H9 (cell line): ENCODE measurements at regions not wholly inside any gene's neighbourhood (a gene's known extent, or its start where the extent isn't known, plus 50 kb on each side); places are given as distances from the start of the nearest gene placed in this dataset.

Experiments used
- DNase-seq: peaks from one replicate; pipeline ENCODE4 v3.0.0-alpha.2; 2017
- H2AFZ ChIP-seq: one replicate; pipeline ENCODE4 v1.6.1; 2013; ENCODE audit warnings: mild to moderate bottlenecking, low read length, control low read depth, moderate library complexity
- H2AK5ac ChIP-seq: 2 replicates; pipeline ENCODE4 v1.6.1; 2013; ENCODE audit warnings: low read length, control low read depth, mixed read lengths; ENCODE audit not compliant: insufficient read length
- H2BK120ac ChIP-seq: one replicate; pipeline ENCODE4 v1.6.1; 2013; ENCODE audit warnings: low read depth, mild to moderate bottlenecking, low read length, control low read depth, inconsistent platforms; ENCODE audit not compliant: poor library complexity, severe bottlenecking
- H2BK12ac ChIP-seq: 2 replicates; pipeline ENCODE4 v1.6.1; 2013; ENCODE audit warnings: low read length, control low read depth, mixed read lengths, low read depth; ENCODE audit not compliant: insufficient read length
- H2BK15ac ChIP-seq: 2 replicates; pipeline ENCODE4 v1.6.1; 2013; ENCODE audit warnings: low read depth, low read length, control low read depth
- H2BK20ac ChIP-seq: one replicate; pipeline ENCODE4 v1.6.1; 2013; ENCODE audit warnings: low read depth, mild to moderate bottlenecking, low read length, control low read depth, inconsistent platforms; ENCODE audit not compliant: poor library complexity, severe bottlenecking
- H2BK5ac ChIP-seq: 2 replicates; pipeline ENCODE4 v1.6.1; 2013; ENCODE audit warnings: low read length, control low read depth, mixed read lengths; ENCODE audit not compliant: insufficient read length
- H3K14ac ChIP-seq: 2 replicates; pipeline ENCODE4 v1.6.1; 2013; ENCODE audit warnings: low read length, control low read depth; ENCODE audit not compliant: insufficient read depth
- H3K18ac ChIP-seq: 2 replicates; pipeline ENCODE4 v1.6.1; 2013; ENCODE audit warnings: low read depth, mild to moderate bottlenecking, mixed read lengths, low read length, control low read depth; ENCODE audit not compliant: insufficient read length
- H3K23ac ChIP-seq: 2 replicates; pipeline ENCODE4 v1.6.1; 2013; ENCODE audit warnings: low read length, control low read depth, mixed read lengths, low read depth; ENCODE audit not compliant: insufficient read length
- H3K23me2 ChIP-seq: 2 replicates; pipeline ENCODE4 v1.6.1; 2013; ENCODE audit warnings: low read depth, mild to moderate bottlenecking, mixed read lengths, low read length, control low read depth; ENCODE audit not compliant: insufficient read length, poor library complexity, severe bottlenecking
- H3K27ac ChIP-seq: 2 replicates; pipeline ENCODE4 v1.5.1; 2013; ENCODE audit warnings: low read length, control low read depth, mixed read lengths, low read depth; ENCODE audit not compliant: insufficient read length
- H3K27me3 ChIP-seq: 2 replicates; pipeline ENCODE4 v1.6.1; 2013; ENCODE audit warnings: low read length, control low read depth, inconsistent platforms; ENCODE audit not compliant: insufficient read depth
- H3K4ac ChIP-seq: 2 replicates; pipeline ENCODE4 v1.6.1; 2013; ENCODE audit warnings: low read depth, mild to moderate bottlenecking, control low read depth, inconsistent platforms, low read length, moderate library complexity
- H3K4me1 ChIP-seq: 2 replicates; pipeline ENCODE4 v1.6.1; 2013; ENCODE audit warnings: low read length, control low read depth, inconsistent platforms; ENCODE audit not compliant: insufficient read depth
- H3K4me2 ChIP-seq: 2 replicates; pipeline ENCODE4 v1.6.1; 2013; ENCODE audit warnings: low read length, control low read depth, mixed read lengths; ENCODE audit not compliant: insufficient read length, insufficient read depth
- H3K56ac ChIP-seq: 2 replicates; pipeline ENCODE4 v1.6.1; 2013; ENCODE audit warnings: low read depth, mild to moderate bottlenecking, mixed read lengths, low read length, control low read depth; ENCODE audit not compliant: insufficient read length
- H3K79me1 ChIP-seq: 2 replicates; pipeline ENCODE4 v1.6.1; 2013; ENCODE audit warnings: low read depth, mild to moderate bottlenecking, moderate library complexity, low read length, control low read depth, inconsistent platforms; ENCODE audit not compliant: insufficient read depth, poor library complexity, severe bottlenecking
- H3K79me2 ChIP-seq: 2 replicates; pipeline ENCODE4 v1.6.1; 2013; ENCODE audit warnings: low read length, control low read depth, inconsistent platforms; ENCODE audit not compliant: insufficient read depth
- H3K9ac ChIP-seq: 2 replicates; pipeline ENCODE4 v1.6.1; 2013; ENCODE audit warnings: low read length, control low read depth, mixed read lengths; ENCODE audit not compliant: insufficient read length; ENCODE audit errors: extremely low read depth
- H3K9me3 ChIP-seq: one replicate; pipeline ENCODE4 v1.6.1; 2013; ENCODE audit warnings: low read depth, low read length, inconsistent platforms; ENCODE audit not compliant: control insufficient read depth
- H3T11ph ChIP-seq: one replicate; pipeline ENCODE4 v1.6.1; 2013; ENCODE audit warnings: mild to moderate bottlenecking, low read length, control low read depth, inconsistent platforms
- H4K20me1 ChIP-seq: one replicate; pipeline ENCODE4 v1.6.1; 2013; ENCODE audit not compliant: control insufficient read depth, insufficient read length, insufficient read depth
- H4K5ac ChIP-seq: 2 replicates; pipeline ENCODE4 v1.6.1; 2013; ENCODE audit warnings: low read depth, mild to moderate bottlenecking, mixed read lengths, low read length, control low read depth; ENCODE audit not compliant: insufficient read length
- H4K8ac ChIP-seq: replicated peaks from 2 replicates; pipeline ENCODE4 v1.6.1; 2013; ENCODE audit warnings: low read length, control low read depth, mixed read lengths, low read depth; ENCODE audit not compliant: insufficient read length
- H4K91ac ChIP-seq: 2 replicates; pipeline ENCODE4 v1.6.1; 2013; ENCODE audit warnings: low read depth, mild to moderate bottlenecking, moderate library complexity, mixed read lengths, low read length, control low read depth; ENCODE audit not compliant: insufficient read length
- H3K27ac Mint-ChIP-seq, 3 experiments: 2 replicates in 2 of 3; 3 replicates in 1 of 3; pipeline ENCODE4 v1.8.0; 2020 to 2021; ENCODE audit warnings: mixed read lengths in 3 of 3, mild to moderate bottlenecking in 1 of 3, moderate library complexity in 1 of 3
- H3K27me3 Mint-ChIP-seq: 2 replicates; pipeline ENCODE4 v1.8.0; 2021; ENCODE audit warnings: low read depth, mild to moderate bottlenecking, moderate library complexity, mixed read lengths
- H3K36me3 Mint-ChIP-seq, 3 experiments: 2 replicates in 2 of 3; 3 replicates in 1 of 3; pipeline ENCODE4 v1.8.0; 2020 to 2021; ENCODE audit warnings: low read depth in 3 of 3, mixed read lengths in 3 of 3; ENCODE audit not compliant: insufficient read depth in 1 of 3
- H3K4me1 Mint-ChIP-seq, 2 experiments: 2 replicates each; pipeline ENCODE4 v1.8.0; 2020; ENCODE audit warnings: mixed read lengths in 2 of 2
- H3K4me3 Mint-ChIP-seq, 2 experiments: 2 replicates in 1 of 2; 3 replicates in 1 of 2; pipeline ENCODE4 v1.8.0; 2020 to 2021; ENCODE audit warnings: mild to moderate bottlenecking in 2 of 2, mixed read lengths in 2 of 2, moderate library complexity in 1 of 2
- H3K9me3 Mint-ChIP-seq, 2 experiments: 2 replicates in 1 of 2; 3 replicates in 1 of 2; pipeline ENCODE4 v1.8.0; 2020; ENCODE audit warnings: mild to moderate bottlenecking in 2 of 2, mixed read lengths in 2 of 2, moderate library complexity in 1 of 2
- WGBS: extraction: QIAGEN DNeasy Blood & Tissue Kit; methylation state at CpG from one replicate; pipeline ENCODE4 v1.1.7; 2013; ENCODE audit warnings: missing lambda C conversion rate, low lambda C conversion rate, mixed read lengths; ENCODE audit not compliant: insufficient read length; ENCODE audit errors: extremely low coverage; 5-methylcytosine and 5-hydroxymethylcytosine counted together
- TF ChIP-seq, protein P1 (sequence below): fragments of 200-600 bp; sonication (generic); conservative IDR thresholded peaks from 3 replicates; pipeline ENCODE4 v1.8.0; 2021; ENCODE audit warnings: antibody characterized with exemption, mild to moderate bottlenecking

- H3T11ph ChIP-seq = no peak overlapping the region
- H2BK5ac ChIP-seq = no peak overlapping the region
- no peak overlapping the region for H3K56ac ChIP-seq
- peaks cover 6 to 11% of the 10 kb centered on the region in 2 experiments; a peak in 2 of 4 replicates for H3K4me1 Mint-ChIP-seq
- H2BK120ac ChIP-seq = no peak overlapping the region
- H3K23ac ChIP-seq = no peak overlapping the region
- H3K14ac ChIP-seq = peak overlapping the region; percentile 28; the same call in 1 of the 2 replicates
- H2BK20ac ChIP-seq = no peak overlapping the region
- H3K27ac Mint-ChIP-seq = no peak overlapping the region
- no peak overlapping the region for H3K9ac ChIP-seq
- H3K36me3 Mint-ChIP-seq = no peaks in the 10 kb centered on the region
- no peak overlapping the region for H3K4ac ChIP-seq
- H3K23me2 ChIP-seq = no peaks in the 10 kb centered on the region
- no peak overlapping the region for H3K27ac ChIP-seq
- H4K8ac ChIP-seq = no peak overlapping the region
- no peaks in the 10 kb centered on the region for H3K9me3 ChIP-seq
- no peak overlapping the region for H2BK15ac ChIP-seq
- no peaks in the 10 kb centered on the region; the same call in 1 of the 2 replicates for H3K27me3 Mint-ChIP-seq
- no peak overlapping the region for H2AK5ac ChIP-seq
- no peak overlapping the region for H4K5ac ChIP-seq
- TF ChIP-seq, protein P1, sequence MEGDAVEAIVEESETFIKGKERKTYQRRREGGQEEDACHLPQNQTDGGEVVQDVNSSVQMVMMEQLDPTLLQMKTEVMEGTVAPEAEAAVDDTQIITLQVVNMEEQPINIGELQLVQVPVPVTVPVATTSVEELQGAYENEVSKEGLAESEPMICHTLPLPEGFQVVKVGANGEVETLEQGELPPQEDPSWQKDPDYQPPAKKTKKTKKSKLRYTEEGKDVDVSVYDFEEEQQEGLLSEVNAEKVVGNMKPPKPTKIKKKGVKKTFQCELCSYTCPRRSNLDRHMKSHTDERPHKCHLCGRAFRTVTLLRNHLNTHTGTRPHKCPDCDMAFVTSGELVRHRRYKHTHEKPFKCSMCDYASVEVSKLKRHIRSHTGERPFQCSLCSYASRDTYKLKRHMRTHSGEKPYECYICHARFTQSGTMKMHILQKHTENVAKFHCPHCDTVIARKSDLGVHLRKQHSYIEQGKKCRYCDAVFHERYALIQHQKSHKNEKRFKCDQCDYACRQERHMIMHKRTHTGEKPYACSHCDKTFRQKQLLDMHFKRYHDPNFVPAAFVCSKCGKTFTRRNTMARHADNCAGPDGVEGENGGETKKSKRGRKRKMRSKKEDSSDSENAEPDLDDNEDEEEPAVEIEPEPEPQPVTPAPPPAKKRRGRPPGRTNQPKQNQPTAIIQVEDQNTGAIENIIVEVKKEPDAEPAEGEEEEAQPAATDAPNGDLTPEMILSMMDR = no peak
- DNase-seq = no peak
- no peak overlapping the region for H3K4me2 ChIP-seq
- H4K20me1 ChIP-seq = no peaks in the 10 kb centered on the region
- no peaks in the 10 kb centered on the region for H3K79me2 ChIP-seq
- no CpG with 5 or more reads among the region's 24 CpGs for WGBS
- no peak overlapping the region for H4K91ac ChIP-seq
- no peaks in the 10 kb centered on the region for H3K4me1 ChIP-seq
- H2BK12ac ChIP-seq = no peak overlapping the region
- H3K9me3 Mint-ChIP-seq = no peaks in the 10 kb centered on the region; a peak in 1 of 5 replicates
- no peak overlapping the region for H3K4me3 Mint-ChIP-seq
- H3K27me3 ChIP-seq = no peaks in the 10 kb centered on the region
- no peaks in the 10 kb centered on the region for H3K79me1 ChIP-seq
- no peak overlapping the region for H2AFZ ChIP-seq
- no peak overlapping the region for H3K18ac ChIP-seq
Observed at GRCh38 chr10:132130286-132131265, 56.2 kb upstream of the DPYSL4 start.
